ENCODE measurements at regions not wholly inside any gene's neighbourhood (a gene's known extent, or its start where the extent isn't known, plus 50 kb on each side); places are given as distances from the start of the nearest gene placed in this dataset.

- TF ChIP-seq CTCF (IDR thresholded peaks at IDR 0.05; ENCODE audit: borderline replicate concordance, extremely low read depth, insufficient read depth): no peak
Observed at GRCh38 chr1:193785850-193786420, 599.5 kb upstream of the B3GALT2 start.

GRCh38 chr1:193774536-193775323 is 588.3 kb upstream of the B3GALT2 start:
- peak; percentile 3 for FAIRE-seq
- no peaks in the 10 kb centered on the region for H3K4me1 ChIP-seq (ENCODE audit: control insufficient read depth in 2 of 3, insufficient read depth in 2 of 3, low read depth in 1 of 3, low read length in 3 of 3)

More at GRCh38 chr1:193785850-193786420, 599.5 kb upstream of the B3GALT2 start:
- Histone ChIP-seq H3K27me3 (ENCODE audit: control insufficient read depth, insufficient read depth, low read length) (no peaks in the 10 kb centered on the region), H3K9ac (ENCODE audit: low read length in 3 of 3) (no peak overlapping the region), H3K4me1 (ENCODE audit: control insufficient read depth in 2 of 3, insufficient read depth in 2 of 3, low read depth in 1 of 3, low read length in 3 of 3) (no peaks in the 10 kb centered on the region), H3K27ac (ENCODE audit: low read depth in 2 of 2, low read length in 2 of 2) (no peak overlapping the region), H3K36me3 (ENCODE audit: control insufficient read depth in 2 of 3, insufficient read depth in 3 of 3, low read length in 3 of 3) (no peaks in the 10 kb centered on the region), H3K9me3 (ENCODE audit: control insufficient read depth in 2 of 3, insufficient read depth in 1 of 3, low read length in 3 of 3) (no peaks in the 10 kb centered on the region), H3K4me3 (ENCODE audit: low read length in 3 of 3) (no peak overlapping the region)
- intact Hi-C loops (cut with DNase I): no loop called here
- DNase-seq (no peak), FAIRE-seq (no peak)

GRCh38 chr1:193771596-193771995 is 585.2 kb upstream of the B3GALT2 start:
- no peak for DNase-seq
- Histone ChIP-seq H3K4me1 (ENCODE audit: control insufficient read depth in 2 of 3, insufficient read depth in 2 of 3, low read depth in 1 of 3, low read length in 3 of 3) (peaks cover 0 to 2% (median 0%) of the 10 kb centered on the region in 3 donors), H3K9ac (ENCODE audit: low read length in 3 of 3) (no peak overlapping the region), H3K27me3 (ENCODE audit: control insufficient read depth, insufficient read depth, low read length) (no peaks in the 10 kb centered on the region), H3K36me3 (ENCODE audit: control insufficient read depth in 2 of 3, insufficient read depth in 3 of 3, low read length in 3 of 3) (no peaks in the 10 kb centered on the region), H3K9me3 (ENCODE audit: control insufficient read depth in 2 of 3, insufficient read depth in 1 of 3, low read length in 3 of 3) (peaks cover 0 to 5% (median 0%) of the 10 kb centered on the region in 3 donors), H3K4me3 (ENCODE audit: low read length in 3 of 3) (no peak overlapping the region), H3K27ac (ENCODE audit: low read depth in 2 of 2, low read length in 2 of 2) (no peak overlapping the region)
- no peak for FAIRE-seq
- intact Hi-C loops (cut with DNase I): no loop called here
- TF ChIP-seq CTCF (IDR thresholded peaks at IDR 0.05; ENCODE audit: borderline replicate concordance, extremely low read depth, insufficient read depth): no peak

More at GRCh38 chr1:193774536-193775323, 588.3 kb upstream of the B3GALT2 start:
- Histone ChIP-seq H3K27ac (ENCODE audit: low read depth in 2 of 2, low read length in 2 of 2) (no peak overlapping the region), H3K27me3 (ENCODE audit: control insufficient read depth, insufficient read depth, low read length) (no peaks in the 10 kb centered on the region), H3K9me3 (ENCODE audit: control insufficient read depth in 2 of 3, insufficient read depth in 1 of 3, low read length in 3 of 3) (peaks cover 0 to 5% (median 0%) of the 10 kb centered on the region in 3 donors), H3K9ac (ENCODE audit: low read length in 3 of 3) (no peak overlapping the region), H3K36me3 (ENCODE audit: control insufficient read depth in 2 of 3, insufficient read depth in 3 of 3, low read length in 3 of 3) (no peaks in the 10 kb centered on the region), H3K4me3 (ENCODE audit: low read length in 3 of 3) (no peak overlapping the region)
- no peak for TF ChIP-seq CTCF (IDR thresholded peaks at IDR 0.05; ENCODE audit: borderline replicate concordance, extremely low read depth, insufficient read depth)
- DNase-seq: no peak
- intact Hi-C loops (cut with DNase I): no loop called here

All from kidney (tissue), 13 donors.